Ovary (tissue), 7 donors: ENCODE measurements at regions not wholly inside any gene's neighbourhood (a gene's known extent, or its start where the extent isn't known, plus 50 kb on each side); places are given as distances from the start of the nearest gene placed in this dataset.

Experiments
- DNase-seq, 5 donors: peaks; one replicate each; pipeline ENCODE4 v3.0.0-alpha.2; 2019 to 2020
- H3K27ac ChIP-seq, 2 donors: fragments of 200-600 bp; one replicate each; pipeline versions ENCODE4 v1.5.1 to v1.8.0; 2019 to 2022
- H3K27me3 ChIP-seq: fragments of 200-600 bp; one replicate; pipeline ENCODE4 v1.8.0; 2022
- H3K36me3 ChIP-seq: fragments of 200-600 bp; sonication (generic); one replicate; pipeline ENCODE4 v1.5.1; 2019
- H3K4me1 ChIP-seq: one replicate; pipeline ENCODE4 v1.8.1; 2013; ENCODE audit warnings: mild to moderate bottlenecking, moderate library complexity; ENCODE audit not compliant: insufficient read depth
- H3K4me3 ChIP-seq: fragments of 200-600 bp; sonication (generic); one replicate; pipeline ENCODE4 v1.5.1; 2017
- H3K9me3 ChIP-seq, 2 donors: fragments of 200-600 bp in 1 of 2; sonication (generic) in 1 of 2; one replicate each; pipeline versions ENCODE4 v1.5.1 to v1.8.1; 2013 to 2019; ENCODE audit warnings: mild to moderate bottlenecking in 1 of 2, moderate library complexity in 1 of 2
- CTCF ChIP-seq, 3 donors: fragments of 450-650 bp in 2 of 3; fragments of 200-600 bp in 1 of 3; IDR thresholded peaks; one replicate each; pipeline versions ENCODE4 v1.5.1 to v1.8.0; 2016 to 2022; ENCODE audit warnings: antibody characterized with exemption in 3 of 3, mild to moderate bottlenecking in 1 of 3
- EP300 ChIP-seq: sonication (generic); formaldehyde crosslinking; IDR thresholded peaks from one replicate; pipeline ENCODE4 v1.6.1; 2017; ENCODE audit warnings: antibody characterized with exemption
- POLR2A ChIP-seq: fragments of 450-650 bp; IDR thresholded peaks from one replicate; pipeline ENCODE4 v1.6.1; 2017; ENCODE audit warnings: antibody characterized with exemption, mild to moderate bottlenecking, moderate library complexity
- WGBS, 3 donors: extraction: QIAGEN DNeasy Blood & Tissue Kit in 1 of 3; methylation state at CpG; one replicate each; pipeline versions ENCODE4 v1.1.5 to v1.1.7; 2013 to 2017; 5-methylcytosine and 5-hydroxymethylcytosine counted together
- intact Hi-C, 4 donors: fragments of 100-400 bp; cut with DNase I; formaldehyde crosslinking; loops; one replicate each; pipeline versions ENCODE4 v1.11.0 to v1.15.1; 2022 to 2023
- donor health status: DM: no; HTN: no; CAD: no; lungs with moderate emphysema.
- donor health status: DM: no; HTN: no; CAD: no.
- donor health status: Bipolar disorder and iron deficiency.
- donor health status: DM: no; HTN: no; CAD: no.
- donor health status: DM: yes; HTN: yes; CAD: no.

GRCh38 chr3:84184937-84185336 lies 773.9 kb upstream of the CADM2 start:
- DNase-seq: no peak
- intact Hi-C loops: no loop called here
- Histone ChIP-seq H3K36me3 (no peaks in the 10 kb centered on the region), H3K4me1 (no peaks in the 10 kb centered on the region), H3K4me3 (no peak overlapping the region), H3K27ac (no peak overlapping the region), H3K27me3 (no peaks in the 10 kb centered on the region), H3K9me3 (no peaks in the 10 kb centered on the region)
- 13 to 17% (median 14%) methylated on average over 2 of the region's 2 CpGs for WGBS, 3 donors
- TF ChIP-seq CTCF (IDR thresholded peaks at IDR 0.05) (no peak), EP300 (no peak)

- Histone ChIP-seq H3K4me1 (no peaks in the 10 kb centered on the region), H3K36me3 (no peaks in the 10 kb centered on the region), H3K27ac (no peak overlapping the region), H3K4me3 (no peak overlapping the region), H3K27me3 (no peaks in the 10 kb centered on the region), H3K9me3 (peaks cover 2 to 4% of the 10 kb centered on the region in 2 donors)
- intact Hi-C loops: no loop called here
- WGBS, 3 donors: 49 to 66% (median 50%) methylated on average over 1 of the region's 1 CpG
- no peak for DNase-seq
- no peak for TF ChIP-seq EP300
- TF ChIP-seq CTCF (IDR thresholded peaks at IDR 0.05): no peak
- no peak for TF ChIP-seq POLR2A
These were observed 764.8 kb upstream of the CADM2 start for GRCh38 chr3:84194029-84194428.

DNA sequence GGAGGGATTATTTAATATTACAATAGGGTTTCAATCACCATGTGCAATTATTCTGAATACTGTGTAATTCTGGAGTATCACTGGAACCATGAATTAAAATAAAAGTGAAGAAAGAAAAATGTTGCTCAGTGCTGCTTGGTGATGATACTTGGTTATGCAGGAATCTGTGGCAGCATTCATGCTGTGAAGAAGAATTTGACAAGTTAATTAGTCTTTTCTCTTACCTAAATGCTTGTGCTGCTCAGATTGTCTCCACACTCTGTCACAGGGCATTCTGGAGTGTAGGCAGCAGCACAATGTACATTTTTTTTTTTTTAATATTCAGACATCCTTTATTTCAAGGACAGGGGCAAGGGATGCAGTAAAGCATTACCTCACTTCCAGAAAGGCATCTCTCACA lies 749.3 kb upstream of the CADM2 start:
- Histone ChIP-seq H3K4me3 (no peak overlapping the region), H3K4me1 (no peaks in the 10 kb centered on the region), H3K27me3 (no peaks in the 10 kb centered on the region), H3K9me3 (no peaks in the 10 kb centered on the region), H3K27ac (no peak overlapping the region), H3K36me3 (no peaks in the 10 kb centered on the region)
- DNase-seq: no peak
- TF ChIP-seq EP300 (no peak), POLR2A (no peak), CTCF (IDR thresholded peaks at IDR 0.05) (no peak)
- intact Hi-C loops: no loop called here

- no peak for DNase-seq
- no peaks in the 10 kb centered on the region for H3K36me3 ChIP-seq
These were observed 735.3 kb upstream of the CADM2 start for GRCh38 chr3:84223512-84223911.

More at GRCh38 chr3:84223512-84223911, 735.3 kb upstream of the CADM2 start:
- Histone ChIP-seq H3K4me1 (no peaks in the 10 kb centered on the region), H3K27me3 (no peaks in the 10 kb centered on the region), H3K27ac (no peak overlapping the region), H3K4me3 (no peak overlapping the region), H3K9me3 (no peaks in the 10 kb centered on the region)
- intact Hi-C loops: no loop called here
- TF ChIP-seq CTCF (IDR thresholded peaks at IDR 0.05) (no peak), POLR2A (no peak), EP300 (no peak)
